Uterus (tissue), 2 donors: ENCODE measurements at regions not wholly inside any gene's neighbourhood (a gene's known extent, or its start where the extent isn't known, plus 50 kb on each side); places are given as distances from the start of the nearest gene placed in this dataset.

Experiments
- CTCF ChIP-seq, 4 experiments: fragments of 200-600 bp in 2 of 4; fragments of 450-650 bp in 2 of 4; sonication (generic) in 2 of 4; IDR thresholded peaks; one replicate each; pipeline ENCODE4 v1.5.1; 2016 to 2019; ENCODE audit warnings: antibody characterized with exemption in 4 of 4, mild to moderate bottlenecking in 2 of 4, moderate library complexity in 1 of 4
- POLR2A ChIP-seq, 2 donors: fragments of 450-650 bp; IDR thresholded peaks; one replicate each; pipeline ENCODE4 v1.6.1; 2016; ENCODE audit warnings: antibody characterized with exemption in 2 of 2, mild to moderate bottlenecking in 1 of 2, moderate library complexity in 1 of 2

DNA sequence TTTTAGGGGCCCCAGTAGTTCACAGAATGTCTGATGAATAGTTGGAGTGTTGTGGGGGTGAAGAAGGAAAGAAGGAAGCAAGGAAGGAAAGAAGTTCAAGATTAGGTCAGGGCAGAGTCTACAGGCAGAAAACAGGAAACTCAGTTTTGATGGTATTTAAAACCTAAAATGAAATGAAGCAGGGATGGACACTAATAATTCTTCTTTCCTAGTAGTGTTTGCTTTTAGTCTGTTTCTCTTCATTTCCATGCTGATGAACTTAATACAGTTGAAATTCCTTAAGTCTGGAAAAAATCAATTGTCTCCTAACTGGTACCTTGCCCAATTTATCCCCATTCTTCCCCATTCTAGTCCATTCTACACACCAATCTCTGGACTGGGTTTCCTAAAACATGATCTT is 59.0 kb upstream of the GSAP start:
- TF ChIP-seq CTCF (IDR thresholded peaks at IDR 0.05) = no peak
- TF ChIP-seq POLR2A (IDR thresholded peaks at IDR 0.05) = no peak
